Liver (tissue), 8 donors: ENCODE measurements at regions not wholly inside any gene's neighbourhood (a gene's known extent, or its start where the extent isn't known, plus 50 kb on each side); places are given as distances from the start of the nearest gene placed in this dataset.

Experiments
- DNase-seq: peaks from one replicate; pipeline ENCODE4 v3.0.0-alpha.2; 2017; ENCODE audit warnings: low spot score
- H3K27ac ChIP-seq, 2 donors: one replicate each; pipeline ENCODE4 v1.7.0; 2013; ENCODE audit warnings: inconsistent platforms in 2 of 2, low read length in 2 of 2, control low read depth in 1 of 2, low read depth in 1 of 2, mild to moderate bottlenecking in 1 of 2
- H3K27me3 ChIP-seq, 4 donors: one replicate each; pipeline versions ENCODE4 v1.6.1 to v1.7.0; 2013; ENCODE audit warnings: low read length in 3 of 4, inconsistent platforms in 1 of 4, mild to moderate bottlenecking in 1 of 4, moderate library complexity in 1 of 4; ENCODE audit not compliant: control insufficient read depth in 4 of 4, insufficient read depth in 4 of 4
- H3K36me3 ChIP-seq, 4 donors: one replicate each; pipeline versions ENCODE4 v1.6.1 to v1.7.0; 2013; ENCODE audit warnings: low read length in 3 of 4, mild to moderate bottlenecking in 3 of 4, low read depth in 1 of 4, moderate library complexity in 1 of 4; ENCODE audit not compliant: control insufficient read depth in 4 of 4, insufficient read depth in 3 of 4
- H3K4me1 ChIP-seq, 4 donors: one replicate each; pipeline versions ENCODE4 v1.6.1 to v1.7.0; 2013; ENCODE audit warnings: low read length in 3 of 4, mild to moderate bottlenecking in 3 of 4, moderate library complexity in 1 of 4; ENCODE audit not compliant: control insufficient read depth in 4 of 4, insufficient read depth in 4 of 4
- H3K4me3 ChIP-seq, 3 donors: one replicate each; pipeline versions ENCODE4 v1.6.1 to v1.7.0; 2013; ENCODE audit warnings: low read length in 3 of 3, control low read depth in 1 of 3, low read depth in 1 of 3, mild to moderate bottlenecking in 1 of 3
- H3K9ac ChIP-seq, 2 donors: one replicate each; pipeline ENCODE4 v1.7.0; 2013; ENCODE audit warnings: low read length in 2 of 2, mild to moderate bottlenecking in 2 of 2, moderate library complexity in 2 of 2, control low read depth in 1 of 2, low read depth in 1 of 2
- H3K9me3 ChIP-seq, 4 donors: one replicate each; pipeline versions ENCODE4 v1.6.1 to v1.7.0; 2013; ENCODE audit warnings: low read length in 3 of 4; ENCODE audit not compliant: control insufficient read depth in 4 of 4
- ATF3 ChIP-seq: IDR thresholded peaks from 2 replicates; pipeline ENCODE4 v1.6.1; 2016; ENCODE audit warnings: antibody characterized with exemption
- CTCF ChIP-seq: fragments of 150-350 bp; IDR thresholded peaks from 2 replicates; pipeline ENCODE4 v1.5.1; 2017; ENCODE audit warnings: improper control_type of control experiment, low read depth, low read length; ENCODE audit not compliant: missing input control
- EGR1 ChIP-seq, 2 donors: IDR thresholded peaks; 2 replicates each; pipeline ENCODE4 v1.6.1; 2016 to 2018; ENCODE audit warnings: antibody characterized with exemption in 2 of 2, low read depth in 2 of 2
- FOXA1 ChIP-seq: IDR thresholded peaks from 2 replicates; pipeline ENCODE4 v1.6.1; 2016; ENCODE audit warnings: antibody characterized with exemption
- FOXA2 ChIP-seq: IDR thresholded peaks from 2 replicates; pipeline ENCODE4 v1.6.1; 2016; ENCODE audit warnings: antibody characterized with exemption
- GABPA ChIP-seq, 2 donors: IDR thresholded peaks in 1 of 2; conservative IDR thresholded peaks in 1 of 2; 2 replicates each; pipeline ENCODE4 v1.6.1; 2016; ENCODE audit warnings: antibody characterized with exemption in 2 of 2, mild to moderate bottlenecking in 1 of 2, moderate library complexity in 1 of 2
- HNF4A ChIP-seq, 2 donors: conservative IDR thresholded peaks; 2 replicates each; pipeline ENCODE4 v1.6.1; 2016; ENCODE audit warnings: antibody characterized with exemption in 2 of 2, mild to moderate bottlenecking in 2 of 2
- HNF4G ChIP-seq: IDR thresholded peaks from 2 replicates; pipeline ENCODE4 v1.6.1; 2016; ENCODE audit warnings: antibody characterized with exemption
- JUND ChIP-seq, 2 donors: IDR thresholded peaks; 2 replicates each; pipeline ENCODE4 v1.6.1; 2016; ENCODE audit warnings: antibody characterized with exemption in 2 of 2
- MAX ChIP-seq: IDR thresholded peaks from 2 replicates; pipeline ENCODE4 v1.6.1; 2016; ENCODE audit warnings: antibody characterized with exemption
- NR2F2 ChIP-seq: IDR thresholded peaks from 2 replicates; pipeline ENCODE4 v1.6.1; 2016; ENCODE audit warnings: antibody characterized with exemption
- RAD21 ChIP-seq, 2 donors: IDR thresholded peaks; 2 replicates each; pipeline ENCODE4 v1.6.1; 2016; ENCODE audit warnings: antibody characterized with exemption in 2 of 2, mild to moderate bottlenecking in 2 of 2
- REST ChIP-seq: IDR thresholded peaks from 2 replicates; pipeline ENCODE4 v1.6.1; 2016; ENCODE audit warnings: antibody characterized with exemption, mild to moderate bottlenecking
- RXRA ChIP-seq, 2 donors: IDR thresholded peaks; 2 replicates each; pipeline ENCODE4 v1.6.1; 2017 to 2018; ENCODE audit warnings: antibody characterized with exemption in 2 of 2, mild to moderate bottlenecking in 1 of 2
- SP1 ChIP-seq: IDR thresholded peaks from 2 replicates; pipeline ENCODE4 v1.6.1; 2018; ENCODE audit warnings: antibody characterized with exemption, mild to moderate bottlenecking
- TAF1 ChIP-seq: conservative IDR thresholded peaks from 2 replicates; pipeline ENCODE4 v1.6.1; 2016; ENCODE audit warnings: antibody characterized with exemption, mild to moderate bottlenecking
- YY1 ChIP-seq: IDR thresholded peaks from 2 replicates; pipeline ENCODE4 v1.6.1; 2016; ENCODE audit warnings: antibody characterized with exemption, mild to moderate bottlenecking
- WGBS: extraction: QIAGEN DNeasy Blood & Tissue Kit; methylation state at CpG from one replicate; pipeline ENCODE4 v1.1.7; 2013; 5-methylcytosine and 5-hydroxymethylcytosine counted together
- donor health status: healthy.
- donor health status: healthy.
- donor health status: healthy.
- donor health status: healthy.
- donor health status: healthy.

- Histone ChIP-seq H3K9ac (no peak overlapping the region), H3K27me3 (no peaks in the 10 kb centered on the region), H3K4me1 (no peaks in the 10 kb centered on the region), H3K4me3 (no peak overlapping the region), H3K27ac (no peak overlapping the region), H3K9me3 (no peaks in the 10 kb centered on the region), H3K36me3 (no peaks in the 10 kb centered on the region)
- DNase-seq = no peak
- WGBS = 64% methylated on average over 2 of the region's 2 CpGs
- TF ChIP-seq REST = no peak
- no peak for TF ChIP-seq FOXA2
- no peak for TF ChIP-seq YY1
- no peak for TF ChIP-seq GABPA (IDR thresholded peaks at IDR 0.05 in 1 of 2, conservative IDR thresholded peaks at IDR 0.05 in 1 of 2)
- no peak for TF ChIP-seq CTCF
- no peak for TF ChIP-seq JUND (IDR thresholded peaks at IDR 0.05)
- no peak for TF ChIP-seq FOXA1
Measured at GRCh38 chr11:37643968-37644367, 1045.9 kb upstream of the RAG2 start.

- no peak overlapping the region for H3K4me3 ChIP-seq
- H3K27me3 ChIP-seq = no peaks in the 10 kb centered on the region
- 49% methylated on average over 2 of the region's 2 CpGs for WGBS
- no peaks in the 10 kb centered on the region for H3K9me3 ChIP-seq
- H3K36me3 ChIP-seq = no peaks in the 10 kb centered on the region
- no peak overlapping the region for H3K9ac ChIP-seq
- no peak overlapping the region for H3K27ac ChIP-seq
- DNase-seq = no peak
- no peak for TF ChIP-seq EGR1 (IDR thresholded peaks at IDR 0.05; ENCODE audit: low read depth in 2 of 2)
- no peak for TF ChIP-seq MAX
- no peak for TF ChIP-seq CTCF
- TF ChIP-seq RAD21 (IDR thresholded peaks at IDR 0.05) = no peak
- no peak for TF ChIP-seq TAF1
- no peak for TF ChIP-seq YY1
- no peak for TF ChIP-seq REST
- TF ChIP-seq HNF4G = no peak
- TF ChIP-seq GABPA (IDR thresholded peaks at IDR 0.05 in 1 of 2, conservative IDR thresholded peaks at IDR 0.05 in 1 of 2) = no peak
- TF ChIP-seq ATF3 = no peak
- no peak for TF ChIP-seq HNF4A (conservative IDR thresholded peaks at IDR 0.05)
- no peak for TF ChIP-seq RXRA (IDR thresholded peaks at IDR 0.05)
- no peak for TF ChIP-seq NR2F2
- TF ChIP-seq FOXA2 = no peak
- TF ChIP-seq SP1 = no peak
- no peaks in the 10 kb centered on the region for H3K4me1 ChIP-seq
Measured at GRCh38 chr11:37642296-37642695, 1044.3 kb upstream of the RAG2 start.
